ENCODE measurements at regions not wholly inside any gene's neighbourhood (a gene's known extent, or its start where the extent isn't known, plus 50 kb on each side); places are given as distances from the start of the nearest gene placed in this dataset.

GRCh38 chr3:5826467-5826866 lies 639.0 kb downstream of the EDEM1 start:
- no peak for DNase-seq
- H3K9me3 ChIP-seq, result no peaks in the 10 kb centered on the region
- H3K36me3 ChIP-seq (ENCODE audit: low read depth, missing control alignments), result no peaks in the 10 kb centered on the region
- H3K27me3 ChIP-seq, result no peaks in the 10 kb centered on the region
- WGBS, 2 donors, result 46% methylated on average over 2 of the region's 2 CpGs
- no peaks in the 10 kb centered on the region for H3K4me1 ChIP-seq
- H3K4me3 ChIP-seq, result no peak overlapping the region
- intact Hi-C loops (cut with DNase I; ENCODE audit: low total_unique reads), result no loop called here
- no peak overlapping the region for H3K27ac ChIP-seq
- TF ChIP-seq POLR2A (IDR thresholded peaks at IDR 0.05) (no peak), CTCF (IDR thresholded peaks at IDR 0.05) (no peak)

- WGBS, 2 donors, result 91 to 96% methylated on average over 2 of the region's 2 CpGs
- Histone ChIP-seq H3K4me3 (no peak overlapping the region), H3K9me3 (no peaks in the 10 kb centered on the region), H3K36me3 (ENCODE audit: low read depth, missing control alignments) (no peaks in the 10 kb centered on the region), H3K27ac (no peak overlapping the region), H3K27me3 (no peaks in the 10 kb centered on the region), H3K4me1 (no peaks in the 10 kb centered on the region)
- intact Hi-C loops (cut with DNase I; ENCODE audit: low total_unique reads), result no loop called here
- TF ChIP-seq CTCF (IDR thresholded peaks at IDR 0.05), result no peak
- no peak for TF ChIP-seq POLR2A (IDR thresholded peaks at IDR 0.05)
- DNase-seq, result no peak
These were observed 640.7 kb downstream of the EDEM1 start for GRCh38 chr3:5828251-5828650.

- DNase-seq, result no peak
- intact Hi-C loops (cut with DNase I; ENCODE audit: low total_unique reads), result no loop called here
- Histone ChIP-seq H3K9me3 (no peaks in the 10 kb centered on the region), H3K4me1 (no peaks in the 10 kb centered on the region), H3K27me3 (no peaks in the 10 kb centered on the region), H3K27ac (no peak overlapping the region), H3K36me3 (ENCODE audit: low read depth, missing control alignments) (no peaks in the 10 kb centered on the region), H3K4me3 (no peak overlapping the region)
- TF ChIP-seq POLR2A (IDR thresholded peaks at IDR 0.05), result no peak
- TF ChIP-seq CTCF (IDR thresholded peaks at IDR 0.05), result no peak
- WGBS, 2 donors, result 59 to 71% methylated on average over 3 of the region's 3 CpGs
These were observed 652.5 kb downstream of the EDEM1 start for GRCh38 chr3:5840056-5840455.

GRCh38 chr3:5841599-5841998 lies 654.1 kb downstream of the EDEM1 start:
- WGBS, 2 donors, result 73 to 74% methylated on average over 2 of the region's 2 CpGs
- TF ChIP-seq POLR2A (IDR thresholded peaks at IDR 0.05) (no peak), CTCF (IDR thresholded peaks at IDR 0.05) (no peak)
- no peaks in the 10 kb centered on the region for H3K36me3 ChIP-seq (ENCODE audit: low read depth, missing control alignments)
- no peak overlapping the region for H3K27ac ChIP-seq
- intact Hi-C loops (cut with DNase I; ENCODE audit: low total_unique reads), result no loop called here
- no peaks in the 10 kb centered on the region for H3K9me3 ChIP-seq
- no peak overlapping the region for H3K4me3 ChIP-seq
- H3K27me3 ChIP-seq, result no peaks in the 10 kb centered on the region
- no peak for DNase-seq
- no peaks in the 10 kb centered on the region for H3K4me1 ChIP-seq

GRCh38 chr3:5846261-5846660 lies 658.8 kb downstream of the EDEM1 start:
- Histone ChIP-seq H3K4me1 (no peaks in the 10 kb centered on the region), H3K36me3 (ENCODE audit: low read depth, missing control alignments) (no peaks in the 10 kb centered on the region), H3K4me3 (no peak overlapping the region), H3K27ac (no peak overlapping the region), H3K9me3 (no peaks in the 10 kb centered on the region), H3K27me3 (no peaks in the 10 kb centered on the region)
- 82 to 88% methylated on average over 1 of the region's 1 CpG for WGBS, 2 donors
- TF ChIP-seq POLR2A (IDR thresholded peaks at IDR 0.05), result no peak
- TF ChIP-seq CTCF (IDR thresholded peaks at IDR 0.05), result no peak
- no peak for DNase-seq
- intact Hi-C loops (cut with DNase I; ENCODE audit: low total_unique reads), result no loop called here

All from testis (tissue), 2 donors.